Embryonic facial prominence (tissue), 1 donor: ENCODE measurements at regions not wholly inside any gene's neighbourhood (a gene's known extent, or its start where the extent isn't known, plus 50 kb on each side); places are given as distances from the start of the nearest gene placed in this dataset.
"Not testable (repeated sequence)": the region's sequence is repeated elsewhere in the genome, so short reads cannot be mapped to it uniquely, and the experiment has no call there.

Experiments
- DNase-seq: peaks from one replicate; pipeline ENCODE4 v3.0.0-alpha.2; 2016; ENCODE audit errors: extremely low spot score

- no peak for DNase-seq
Measured at GRCh38 chr13:68810660-68811059, 1297.0 kb upstream of the ATXN8OS start.

- no peak for DNase-seq
Measured at GRCh38 chr13:68808456-68808855, 1299.2 kb upstream of the ATXN8OS start.

- DNase-seq: no peak
Measured at GRCh38 chr13:68806125-68806524, 1301.5 kb upstream of the ATXN8OS start.

GRCh38 chr13:68784275-68784674, 1323.4 kb upstream of the ATXN8OS start:
- DNase-seq: no peak

GRCh38 chr13:68759617-68760016, 1348.0 kb upstream of the ATXN8OS start:
- no peak for DNase-seq

- no peak for DNase-seq
Measured at GRCh38 chr13:68749796-68750195, 1357.8 kb upstream of the ATXN8OS start.

- no peak for DNase-seq
Measured at GRCh38 chr13:68748038-68748437, 1359.6 kb upstream of the ATXN8OS start.

GRCh38 chr13:68745502-68745901, 1362.1 kb upstream of the ATXN8OS start:
- DNase-seq: no peak

GRCh38 chr13:68736961-68737360, 1370.7 kb upstream of the ATXN8OS start:
- DNase-seq: no peak

GRCh38 chr13:68727798-68728197, 1379.8 kb upstream of the ATXN8OS start:
- no peak for DNase-seq

- no peak for DNase-seq
Measured at GRCh38 chr13:68727165-68727564, 1380.5 kb upstream of the ATXN8OS start.

GRCh38 chr13:68719815-68720214, 1387.8 kb upstream of the ATXN8OS start:
- no peak for DNase-seq

GRCh38 chr13:68715651-68716050, 1392.0 kb upstream of the ATXN8OS start:
- no peak for DNase-seq

- no peak for DNase-seq
Measured at GRCh38 chr13:68714292-68714691, 1393.3 kb upstream of the ATXN8OS start.

GRCh38 chr13:68713394-68713793, 1394.2 kb upstream of the ATXN8OS start:
- no peak for DNase-seq

GRCh38 chr13:68708336-68708908, 1399.2 kb upstream of the ATXN8OS start:
- no peak for DNase-seq

- not testable (repeated sequence) for DNase-seq
Measured at GRCh38 chr13:68706044-68706443, 1401.6 kb upstream of the ATXN8OS start.

- no peak for DNase-seq
Measured at GRCh38 chr13:68697551-68697950, 1410.1 kb upstream of the ATXN8OS start.

- DNase-seq: no peak
Measured at GRCh38 chr13:68696907-68697306, 1410.7 kb upstream of the ATXN8OS start.

GRCh38 chr13:68692049-68692448, 1415.6 kb upstream of the ATXN8OS start:
- DNase-seq: no peak

- no peak for DNase-seq
Measured at GRCh38 chr13:68690567-68690966, 1417.1 kb upstream of the ATXN8OS start.

- no peak for DNase-seq
Measured at GRCh38 chr13:68676513-68677115, 1431.0 kb upstream of the ATXN8OS start.

GRCh38 chr13:68675209-68675608, 1432.4 kb upstream of the ATXN8OS start:
- no peak for DNase-seq

GRCh38 chr13:68667863-68668262, 1437.7 kb upstream of the PCDH9 start:
- DNase-seq: no peak
